DMS114 treated with DMSO at 0.1 percent for 48 hours (cell line): ENCODE measurements at regions not wholly inside any gene's neighbourhood (a gene's known extent, or its start where the extent isn't known, plus 50 kb on each side); places are given as distances from the start of the nearest gene placed in this dataset.
"Not testable (repeated sequence)": the region's sequence is repeated elsewhere in the genome, so short reads cannot be mapped to it uniquely, and the experiment has no call there.

Source experiments
- DNase-seq: peaks from one replicate; lab custom pipeline; 2025; ENCODE audit not compliant: unreplicated experiment; lab: John Stamatoyannopoulos, UW

DNA sequence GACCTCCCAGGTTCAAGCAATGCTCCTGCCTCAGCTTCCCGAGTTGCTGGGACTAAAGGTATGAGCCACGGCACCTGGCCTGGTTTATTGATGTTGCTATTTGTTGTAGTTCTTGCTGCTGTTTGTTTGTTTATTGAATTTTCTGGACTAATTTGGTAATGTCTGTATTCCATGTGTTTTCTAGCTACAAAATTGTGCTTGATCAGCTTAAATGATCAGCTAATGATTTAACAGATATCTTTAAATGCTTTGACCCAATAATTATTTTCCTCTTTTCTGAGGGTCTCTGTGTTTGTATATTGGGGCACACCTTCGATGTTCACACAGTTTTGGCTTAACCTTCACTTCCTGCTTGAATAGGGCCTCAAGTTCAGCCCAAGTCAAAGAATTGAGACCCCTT lies 488.1 kb upstream of the HTR2C start:
- no peak for DNase-seq

DNA sequence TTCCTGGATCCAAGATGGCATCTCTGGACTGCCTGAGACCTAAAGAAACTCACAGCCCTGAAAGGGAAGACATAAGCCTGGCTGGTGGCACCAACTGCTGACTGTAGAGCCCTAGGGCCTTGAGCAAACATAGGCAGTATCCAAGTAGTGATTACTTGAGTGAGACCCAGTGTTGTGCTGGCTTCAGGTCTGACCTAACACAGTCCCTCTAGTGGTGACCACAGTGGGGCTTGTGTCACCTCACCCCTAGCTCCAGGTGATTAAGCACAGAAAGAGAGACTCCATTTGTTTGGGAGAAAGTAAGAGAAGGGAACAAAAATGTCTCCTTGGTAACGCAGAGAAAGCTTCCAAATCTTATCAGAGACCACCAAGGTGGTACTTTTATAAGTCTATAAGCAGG lies 496.3 kb upstream of the HTR2C start:
- no peak for DNase-seq

DNA sequence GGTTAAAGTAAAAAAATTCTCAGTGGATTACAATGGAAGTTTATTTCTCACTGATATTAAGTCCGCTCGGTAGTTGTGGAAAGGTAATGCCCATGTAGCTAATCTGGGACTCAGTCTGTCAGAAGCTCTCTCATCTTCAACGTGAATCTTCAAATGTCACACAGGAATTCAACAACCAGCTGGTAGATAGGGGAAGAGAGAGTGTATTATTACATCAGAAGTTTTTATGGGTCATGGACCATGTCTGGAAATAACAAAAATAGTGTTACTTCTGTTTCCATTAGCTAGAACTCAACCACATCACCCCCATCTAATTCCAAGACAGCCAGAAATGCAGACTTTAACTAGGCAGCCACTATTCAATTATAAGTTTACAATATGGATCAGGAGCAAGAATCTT lies 506.1 kb upstream of the HTR2C start:
- DNase-seq, result no peak

DNA sequence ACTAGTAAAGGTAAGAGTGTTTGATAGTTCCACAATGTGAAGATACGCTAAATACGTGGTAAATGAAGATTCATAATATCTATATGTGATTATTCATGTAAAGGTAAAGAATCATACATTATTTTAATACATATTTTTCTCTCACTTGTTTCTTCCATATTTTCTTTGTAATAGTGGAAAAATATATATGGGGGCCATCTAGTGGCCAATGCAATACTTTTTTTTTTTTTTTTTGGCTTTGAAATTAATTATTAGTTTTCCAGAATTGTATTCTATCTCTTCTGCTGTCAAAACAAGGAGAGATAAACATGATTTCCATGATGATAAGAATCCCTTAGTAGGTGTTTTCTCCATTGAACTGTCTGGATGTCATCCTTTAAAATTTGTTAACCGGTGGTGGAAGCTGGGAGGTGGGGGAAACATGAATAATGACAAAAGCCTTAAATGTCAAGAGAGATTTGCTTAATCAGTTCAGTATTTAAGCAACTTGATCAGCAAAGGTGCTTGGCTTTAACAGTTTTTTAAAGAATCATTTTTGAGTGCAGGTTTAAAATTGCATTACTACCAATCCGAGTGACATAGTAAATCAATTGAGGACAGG lies 508.7 kb upstream of the HTR2C start:
- DNase-seq, result no peak

DNA sequence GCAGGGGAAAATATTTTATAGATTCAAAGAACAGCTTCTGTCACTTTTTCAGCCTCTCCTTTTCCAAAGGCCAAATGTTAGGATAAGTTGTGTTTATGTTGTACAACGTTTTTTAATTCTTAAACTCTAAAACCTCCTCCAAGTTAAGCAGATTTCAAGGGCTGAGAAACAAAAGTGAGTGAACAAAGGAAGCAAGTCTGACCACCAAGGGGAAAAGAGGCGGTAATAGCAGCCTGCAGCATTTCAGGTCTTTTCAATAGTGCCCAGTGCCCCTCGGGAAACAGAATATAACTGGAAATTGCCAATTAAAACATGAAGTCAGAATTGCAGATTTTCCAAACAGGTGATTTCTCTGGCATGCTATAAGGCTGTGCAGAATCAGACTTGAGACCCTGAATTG lies 510.0 kb upstream of the HTR2C start:
- DNase-seq, result no peak

DNA sequence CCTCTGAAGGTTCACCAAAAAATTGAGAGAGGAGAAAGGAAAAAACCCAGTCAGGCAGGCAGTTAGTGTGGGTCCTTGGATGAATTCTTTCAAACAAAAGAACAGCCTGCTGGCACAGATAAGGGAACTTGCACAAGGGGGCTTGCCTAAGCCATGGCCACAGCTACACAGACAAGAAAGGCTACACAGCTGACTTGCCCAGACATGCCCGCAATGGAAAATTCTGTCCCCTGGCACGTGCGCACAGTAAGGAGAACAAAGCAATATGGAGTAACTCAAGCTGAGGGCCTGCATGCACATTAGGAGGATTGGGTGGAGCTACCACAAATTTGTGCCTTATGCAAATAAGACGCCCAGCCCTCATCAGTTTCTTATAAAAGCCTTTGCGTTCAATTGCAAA lies 512.5 kb upstream of the HTR2C start:
- no peak for DNase-seq

DNA sequence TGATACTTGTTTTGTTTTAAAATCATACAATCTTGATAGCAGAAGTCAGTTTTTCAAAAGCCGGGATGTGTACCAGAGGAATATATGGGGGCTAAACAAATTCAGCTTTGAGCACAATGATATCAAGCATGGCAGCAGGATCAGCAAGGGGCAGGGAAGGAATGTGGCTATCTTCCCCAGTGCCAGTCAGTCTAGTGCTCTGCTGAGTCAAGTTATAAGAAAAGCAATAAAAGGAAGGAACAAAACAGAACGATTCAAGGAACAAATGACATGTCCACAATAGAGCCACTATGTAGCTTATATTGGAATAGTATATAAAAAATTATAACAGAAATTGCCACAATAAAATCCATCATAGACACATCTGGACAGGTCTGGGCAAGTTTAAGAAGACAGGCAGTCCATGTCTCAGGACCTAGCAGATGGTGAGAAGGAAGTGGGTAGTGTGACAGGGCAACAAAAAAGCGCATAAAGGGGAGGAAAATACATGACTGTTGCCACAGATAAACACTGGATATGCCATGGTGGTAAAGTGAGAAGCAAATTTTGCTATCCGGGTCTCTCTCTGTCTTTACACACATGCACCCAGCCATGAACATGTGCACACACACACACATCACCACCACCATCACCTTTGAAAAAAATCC lies 518.2 kb upstream of the HTR2C start:
- DNase-seq, result no peak

DNA sequence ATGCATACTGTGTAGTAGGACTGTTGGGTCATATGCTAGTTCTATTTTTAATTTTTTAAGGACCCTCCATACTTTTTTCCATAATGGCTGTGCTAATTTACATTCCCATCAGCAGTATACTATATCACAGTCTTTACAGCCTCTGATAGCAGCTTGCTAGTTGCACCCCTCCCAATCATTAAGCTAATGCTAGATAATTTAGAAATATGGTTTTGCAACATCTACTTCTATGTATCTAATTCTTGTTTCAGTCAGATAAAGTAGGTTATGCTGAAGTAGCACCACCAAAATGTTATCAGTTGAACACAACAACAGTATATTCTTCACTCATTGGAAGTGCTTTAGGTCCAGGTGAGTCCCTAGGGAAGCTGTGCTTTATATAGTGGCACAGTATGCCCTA lies 522.7 kb upstream of the HTR2C start:
- DNase-seq, result no peak

DNA sequence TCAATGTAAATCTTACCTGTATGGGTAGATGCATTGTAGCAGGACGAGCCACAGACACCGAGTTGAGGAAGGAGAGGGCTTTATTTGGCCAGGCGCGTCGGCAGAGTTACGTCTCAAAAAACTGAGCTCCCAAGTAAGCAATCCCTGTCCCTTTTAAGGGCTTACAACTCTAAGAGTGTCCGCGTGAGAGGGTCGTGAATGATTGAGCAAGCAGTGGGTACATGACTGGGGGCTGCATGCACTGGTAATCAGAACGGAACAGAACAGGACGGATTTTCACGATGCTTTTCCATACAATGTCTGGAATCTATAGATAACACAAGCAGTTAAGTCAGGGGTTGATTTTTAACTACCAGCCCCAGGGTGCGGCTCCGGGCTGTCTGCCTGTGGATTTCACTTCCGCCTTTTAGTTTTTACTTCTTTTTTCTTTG lies 524.9 kb upstream of the HTR2C start:
- no peak for DNase-seq

DNA sequence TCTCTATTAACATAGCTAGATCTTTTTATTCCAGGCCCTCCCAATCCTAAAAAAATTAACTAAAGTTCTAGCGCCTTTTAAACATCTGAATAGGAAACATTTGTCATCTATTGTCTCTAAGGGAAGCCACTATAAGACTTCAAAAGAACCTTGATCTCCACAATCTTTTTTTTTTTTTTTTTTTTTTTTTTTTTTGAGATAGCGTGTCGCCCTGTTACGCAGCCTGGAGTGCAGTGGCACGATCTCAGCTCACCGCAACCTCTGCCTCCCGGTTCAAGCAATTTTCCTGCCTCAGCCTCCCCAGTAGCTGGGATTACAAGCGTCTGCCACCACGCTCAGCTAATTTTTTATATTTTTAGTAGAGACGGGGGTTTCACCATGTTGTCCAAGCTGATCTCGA lies 526.5 kb upstream of the HTR2C start:
- DNase-seq, result not testable (repeated sequence)

DNA sequence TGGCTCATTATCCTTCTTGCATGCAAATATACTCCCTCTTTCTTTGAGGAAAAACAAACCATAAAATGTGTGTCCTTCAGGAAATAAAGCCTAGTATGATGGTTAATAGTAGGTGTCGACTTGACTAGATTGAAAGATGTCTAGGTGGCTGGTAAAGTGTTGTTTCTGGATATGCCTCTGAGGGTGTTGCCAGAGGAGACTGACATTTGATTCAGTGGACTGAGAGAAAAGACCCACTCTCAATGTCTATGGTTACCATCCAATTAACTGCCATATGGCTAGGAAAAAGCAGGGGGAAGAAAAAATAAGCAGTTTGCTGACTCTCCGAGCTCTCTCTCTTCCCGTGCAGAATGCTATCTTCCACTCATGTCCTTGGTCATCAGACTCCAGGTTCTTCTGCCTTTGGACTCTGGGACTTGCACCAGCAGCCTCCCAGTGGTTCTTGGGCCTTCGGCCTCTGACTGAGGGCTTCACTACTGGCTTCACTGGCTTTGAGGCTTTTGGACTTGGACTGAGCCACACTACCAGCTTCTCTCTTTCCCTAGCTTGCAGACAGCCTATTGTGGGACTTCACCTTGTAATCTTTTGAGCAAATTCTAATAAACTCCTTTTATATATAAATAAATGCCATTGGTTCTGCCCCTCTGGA lies 532.1 kb upstream of the HTR2C start:
- DNase-seq, result no peak

DNA sequence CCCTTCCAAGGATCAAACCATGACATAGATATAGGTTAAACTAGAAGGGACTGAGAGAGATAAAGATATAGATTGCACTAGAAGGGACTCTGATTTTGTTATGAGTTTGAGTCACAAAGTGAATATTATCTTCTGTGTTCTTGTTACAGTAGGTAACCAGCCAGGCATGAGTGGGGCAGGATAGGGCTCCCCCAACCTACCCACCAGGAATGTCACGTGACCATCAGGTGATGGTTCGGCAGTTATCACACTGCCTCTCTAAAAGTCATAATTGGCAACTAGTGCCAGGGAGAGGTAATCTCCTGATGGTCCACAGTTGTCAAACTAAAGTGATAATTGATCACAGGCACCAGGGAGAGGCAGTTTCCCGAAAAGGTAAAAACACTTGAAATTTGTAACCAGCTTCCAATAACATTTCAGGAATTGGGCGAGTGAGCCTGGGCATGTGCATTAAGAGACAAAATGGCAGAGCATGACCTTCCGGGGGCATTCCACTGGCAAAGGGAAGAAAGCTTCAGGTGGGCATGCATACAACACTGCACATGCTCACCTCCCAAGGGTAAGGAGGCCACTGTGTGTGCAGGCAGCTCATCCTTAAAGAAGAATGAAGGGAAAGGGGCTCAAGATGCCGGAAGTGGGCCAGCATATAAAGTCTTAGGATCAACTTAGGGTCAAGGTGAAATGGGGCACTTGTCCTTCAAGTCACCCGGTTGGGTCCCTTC lies 533.6 kb upstream of the HTR2C start:
- no peak for DNase-seq

DNA sequence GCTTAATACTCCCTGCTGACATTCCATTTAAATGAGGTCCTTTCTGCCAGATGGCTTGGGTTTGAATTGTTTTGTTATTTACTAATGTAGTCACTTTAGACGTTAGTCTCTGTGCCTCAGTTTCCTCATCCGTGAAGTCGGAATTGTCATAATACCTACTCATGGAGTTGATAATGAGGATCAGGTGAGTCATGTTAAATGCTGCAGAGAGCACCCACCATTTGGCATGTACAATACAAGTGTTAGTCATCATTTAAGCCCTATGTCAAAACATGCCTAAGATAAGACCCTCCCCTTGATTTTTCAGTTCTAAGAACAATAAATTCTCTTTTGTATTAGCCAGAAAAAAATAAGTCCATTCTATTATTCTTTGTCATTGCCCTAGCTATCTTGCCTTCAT lies 534.8 kb upstream of the HTR2C start:
- DNase-seq, result no peak

DNA sequence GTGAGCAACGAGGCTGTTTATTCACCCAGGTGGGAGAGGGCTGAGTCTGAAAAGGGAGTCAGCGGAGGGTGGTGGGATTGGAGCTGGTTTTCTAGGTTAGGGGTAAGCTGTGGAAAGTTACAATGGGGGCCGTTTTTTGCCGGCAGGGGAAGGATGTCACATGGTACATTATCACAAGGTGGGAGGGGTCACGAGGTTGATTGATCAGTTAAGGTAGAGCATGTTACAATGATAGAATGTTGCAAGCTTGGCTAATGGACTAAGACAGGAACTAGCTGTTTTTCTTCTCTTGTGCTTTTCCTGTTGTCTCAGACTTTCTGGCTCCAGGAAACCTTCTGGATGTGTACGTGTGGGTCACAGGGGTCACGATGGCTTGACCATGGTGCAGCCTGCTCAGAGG lies 536.3 kb upstream of the HTR2C start:
- DNase-seq, result no peak

DNA sequence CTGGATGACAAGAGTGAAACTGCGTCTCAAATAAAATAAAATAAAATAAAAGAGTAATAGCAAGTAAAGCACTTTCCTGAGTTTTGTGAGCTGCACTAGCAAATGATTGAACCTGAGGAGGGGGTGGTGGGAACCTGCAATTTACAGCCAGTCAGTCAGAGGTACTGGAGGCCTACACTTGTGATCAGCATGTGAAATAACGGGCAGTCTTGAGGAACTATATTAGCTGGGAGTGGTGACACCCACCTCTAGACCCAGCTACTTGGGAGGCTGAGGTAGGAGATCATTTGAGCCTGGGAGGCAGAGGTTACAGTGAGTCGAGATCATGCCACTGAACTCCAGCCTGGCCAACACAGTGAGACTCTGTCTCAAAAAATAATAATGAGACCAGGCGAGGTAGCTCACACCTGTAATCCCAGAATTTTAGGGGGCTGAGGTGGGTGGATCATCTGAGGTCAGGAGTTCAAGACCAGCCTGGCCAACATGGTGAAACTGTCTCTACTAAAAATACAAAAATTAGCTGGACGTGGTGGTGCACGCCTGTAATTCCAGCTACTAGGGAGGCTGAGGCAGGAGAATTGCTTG lies 537.1 kb upstream of the HTR2C start:
- no peak for DNase-seq

DNA sequence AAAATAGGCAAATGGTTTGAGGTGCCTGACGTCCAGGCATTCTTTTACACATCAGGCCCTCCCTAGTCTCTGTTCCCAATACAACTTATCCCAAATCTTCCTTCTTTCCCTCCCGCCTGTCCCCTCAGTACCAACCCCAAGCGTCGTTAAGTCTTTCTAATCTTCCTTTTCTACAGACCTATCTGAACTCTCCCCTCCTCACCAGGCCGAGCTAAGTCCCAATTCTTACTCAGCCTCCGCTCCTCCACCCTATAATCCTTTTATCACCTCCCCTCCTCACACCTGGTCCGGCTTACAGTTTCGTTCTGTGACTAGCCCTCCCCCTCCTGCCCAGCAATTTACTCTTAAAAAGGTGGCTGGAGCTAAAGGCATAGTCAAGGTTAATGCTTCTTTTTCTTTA lies 542.4 kb upstream of the HTR2C start:
- not testable (repeated sequence) for DNase-seq

DNA sequence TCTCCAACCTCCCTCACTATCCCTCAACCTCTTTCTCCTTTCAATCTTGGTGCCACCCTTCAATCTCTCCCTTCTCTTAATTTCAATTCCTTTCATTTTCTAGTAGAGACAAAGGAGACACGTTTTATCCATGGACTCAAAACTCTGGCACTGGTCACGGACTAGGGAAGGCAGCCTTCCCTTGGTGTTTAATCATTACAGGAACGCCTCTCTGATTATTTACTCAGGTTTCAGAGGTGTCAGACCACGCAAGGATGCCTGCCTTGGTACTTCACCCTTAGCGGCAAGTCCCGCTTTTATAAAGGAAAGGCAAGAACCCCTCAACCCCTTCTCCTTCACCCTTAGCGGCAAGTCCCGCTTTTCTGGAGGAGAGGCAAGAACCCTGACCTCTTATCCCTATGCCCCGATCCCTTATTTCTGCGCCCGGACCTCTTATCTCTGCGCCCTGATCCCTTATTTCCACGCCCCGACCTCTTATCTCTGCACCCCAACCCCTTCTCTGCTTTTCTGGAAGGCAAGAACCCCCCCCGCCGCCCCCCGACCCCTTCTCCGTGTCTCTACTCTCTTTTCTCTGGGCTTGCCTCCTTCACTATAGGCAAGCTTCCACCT lies 543.1 kb upstream of the HTR2C start:
- DNase-seq, result not testable (repeated sequence)

DNA sequence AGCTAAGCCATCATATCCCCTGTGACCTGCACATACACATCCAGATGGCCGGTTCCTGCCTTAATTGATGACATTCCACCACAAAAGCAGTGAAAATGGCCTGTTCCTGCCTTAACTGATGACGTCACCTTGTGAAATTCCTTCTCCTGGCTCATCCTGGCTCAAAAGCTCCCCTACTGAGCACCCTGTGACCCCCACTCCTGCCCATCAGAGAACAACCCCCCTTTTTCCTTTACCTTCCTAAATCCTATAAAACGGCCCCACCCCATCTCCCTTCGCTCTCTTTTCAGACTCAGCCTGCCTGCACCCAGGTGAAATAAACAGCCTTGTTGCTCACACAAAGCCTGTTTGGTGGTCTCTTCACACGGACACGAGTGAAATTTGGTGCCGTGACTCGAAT lies 543.8 kb upstream of the HTR2C start:
- DNase-seq, result not testable (repeated sequence)

DNA sequence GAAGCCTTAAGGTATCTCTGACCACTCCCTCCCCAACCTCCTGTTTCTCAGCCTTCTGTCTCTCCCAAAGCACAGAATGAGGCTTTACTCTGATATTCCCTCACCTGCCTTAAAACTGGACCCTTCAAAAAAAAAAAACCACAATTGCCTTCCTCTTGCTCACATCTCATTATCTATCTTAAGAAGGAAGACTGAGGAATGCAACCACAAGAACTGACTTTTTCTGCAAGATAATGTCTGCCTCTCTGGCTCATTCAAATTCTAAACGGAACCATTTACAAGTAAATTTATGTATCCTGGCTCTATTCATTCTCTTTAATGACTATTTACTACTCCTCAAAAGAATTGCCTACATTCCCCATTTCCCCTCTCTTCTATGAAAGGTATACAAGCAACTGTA lies 545.5 kb upstream of the HTR2C start:
- DNase-seq, result no peak

DNA sequence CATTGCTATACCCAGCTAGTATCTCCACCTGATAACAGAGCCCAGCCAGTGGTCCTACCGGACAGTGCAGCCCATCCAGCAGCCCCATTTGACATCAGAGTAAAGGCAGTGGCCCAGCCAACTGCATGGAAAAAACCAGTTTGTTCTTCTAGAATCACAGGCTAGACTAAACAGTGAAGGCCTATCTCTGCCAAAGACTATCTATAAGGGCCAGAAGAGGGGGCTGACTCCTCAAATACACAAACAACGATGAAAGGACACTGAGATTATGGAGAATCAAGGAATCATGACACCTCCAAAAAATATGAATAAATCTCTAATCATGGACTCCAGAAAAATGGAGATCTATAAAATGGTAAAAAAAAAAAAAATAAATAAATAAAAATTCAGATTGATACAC lies 546.4 kb upstream of the HTR2C start:
- no peak for DNase-seq
